Loucy (cell line): ENCODE measurements at regions not wholly inside any gene's neighbourhood (a gene's known extent, or its start where the extent isn't known, plus 50 kb on each side); places are given as distances from the start of the nearest gene placed in this dataset.

Source experiments
- H2AFZ ChIP-seq: fragments of 200-600 bp; sonication (generic); 2 replicates; pipeline ENCODE4 v1.6.0; 2016; ENCODE audit warnings: antibody characterized with exemption, mild to moderate bottlenecking, low read length, moderate library complexity
- H3F3A ChIP-seq: fragments of 200-600 bp; 2 replicates; pipeline ENCODE4 v1.6.0; 2016; ENCODE audit warnings: antibody characterized with exemption, low read depth, mild to moderate bottlenecking
- H3K27me3 ChIP-seq: fragments of 200-600 bp; sonication (generic); 2 replicates; pipeline ENCODE4 v1.6.1; 2014; ENCODE audit warnings: low read length, mild to moderate bottlenecking; ENCODE audit not compliant: insufficient read depth, poor library complexity, severe bottlenecking
- H3K36me3 ChIP-seq: fragments of 200-600 bp; sonication (generic); 2 replicates; pipeline ENCODE4 v1.6.1; 2016; ENCODE audit warnings: low read length; ENCODE audit not compliant: insufficient read depth
- H3K4me1 ChIP-seq: fragments of 200-600 bp; sonication (generic); 2 replicates; pipeline ENCODE4 v1.5.1; 2014; ENCODE audit warnings: low read length, mild to moderate bottlenecking; ENCODE audit not compliant: insufficient read depth, poor library complexity, severe bottlenecking
- H3K4me2 ChIP-seq: fragments of 200-600 bp; sonication (generic); 2 replicates; pipeline ENCODE4 v1.6.0; 2014; ENCODE audit warnings: antibody characterized with exemption, low read length, low read depth, mild to moderate bottlenecking; ENCODE audit not compliant: poor library complexity, severe bottlenecking
- H3K4me3 ChIP-seq: fragments of 200-600 bp; sonication (generic); 2 replicates; pipeline ENCODE4 v1.5.1; 2014; ENCODE audit warnings: low read length, mild to moderate bottlenecking, mixed read lengths; ENCODE audit not compliant: poor library complexity, severe bottlenecking
- H3K79me2 ChIP-seq: fragments of 200-600 bp; sonication (generic); 2 replicates; pipeline ENCODE4 v1.6.1; 2014; ENCODE audit warnings: low read length; ENCODE audit not compliant: insufficient read depth
- H3K9ac ChIP-seq: fragments of 200-600 bp; sonication (generic); 2 replicates; pipeline ENCODE4 v1.6.0; 2014; ENCODE audit warnings: mild to moderate bottlenecking, low read depth, low read length, moderate library complexity; ENCODE audit not compliant: poor library complexity, severe bottlenecking
- H3K9me2 ChIP-seq: fragments of 200-600 bp; sonication (generic); replicated peaks from 2 replicates; pipeline ENCODE4 v1.6.1; 2016; ENCODE audit warnings: low read depth, low read length, mixed read lengths
- H3K9me3 ChIP-seq: fragments of 200-600 bp; sonication (generic); 2 replicates; pipeline ENCODE4 v1.6.1; 2014; ENCODE audit warnings: mild to moderate bottlenecking, antibody characterized with exemption, low read length, low read depth; ENCODE audit not compliant: insufficient read depth
- H4K20me1 ChIP-seq: fragments of 200-600 bp; sonication (generic); 2 replicates; pipeline ENCODE4 v1.6.0; 2014; ENCODE audit warnings: antibody characterized with exemption, low read length, mild to moderate bottlenecking; ENCODE audit not compliant: insufficient read depth, poor library complexity, severe bottlenecking
- CTCF ChIP-seq: fragments of 200-600 bp; sonication (generic); conservative IDR thresholded peaks from 2 replicates; pipeline ENCODE4 v1.5.1; 2014; ENCODE audit warnings: mild to moderate bottlenecking, antibody characterized with exemption, low read length
- EZH2phosphoT487 ChIP-seq: fragments of 200-600 bp; IDR thresholded peaks from 2 replicates; pipeline ENCODE4 v1.6.1; 2018; ENCODE audit warnings: antibody characterized with exemption, mild to moderate bottlenecking, moderate library complexity, borderline replicate concordance

- Histone ChIP-seq H3F3A (no peaks in the 10 kb centered on the region), H2AFZ (no peak overlapping the region), H3K9me3 (no peaks in the 10 kb centered on the region), H3K4me1 (no peaks in the 10 kb centered on the region), H3K79me2 (no peaks in the 10 kb centered on the region), H4K20me1 (no peaks in the 10 kb centered on the region), H3K27me3 (no peaks in the 10 kb centered on the region), H3K4me2 (no peak overlapping the region), H3K9ac (no peak overlapping the region), H3K9me2 (no peaks in the 10 kb centered on the region), H3K4me3 (no peak overlapping the region), H3K36me3 (no peaks in the 10 kb centered on the region; the same call in 1 of the 2 replicates)
- TF ChIP-seq EZH2phosphoT487, result no peak
- TF ChIP-seq CTCF, result no peak
These were observed 262.6 kb upstream of the SFSWAP start for GRCh38 chr12:131448254-131448795.

- no peak for TF ChIP-seq CTCF
- TF ChIP-seq EZH2phosphoT487, result no peak
- Histone ChIP-seq H3K36me3 (no peaks in the 10 kb centered on the region; the same call in 1 of the 2 replicates), H3K4me1 (no peaks in the 10 kb centered on the region), H3K27me3 (no peaks in the 10 kb centered on the region), H3F3A (no peaks in the 10 kb centered on the region), H3K9me2 (no peaks in the 10 kb centered on the region), H3K9ac (no peak overlapping the region), H3K4me2 (no peak overlapping the region), H3K9me3 (no peaks in the 10 kb centered on the region), H4K20me1 (no peaks in the 10 kb centered on the region), H2AFZ (no peak overlapping the region), H3K79me2 (no peaks in the 10 kb centered on the region), H3K4me3 (no peak overlapping the region)
These were observed 261.9 kb upstream of the SFSWAP start for GRCh38 chr12:131449027-131449426.

- no peaks in the 10 kb centered on the region for H3K9me3 ChIP-seq
- no peak overlapping the region for H3K4me2 ChIP-seq
- H3K9me2 ChIP-seq, result no peaks in the 10 kb centered on the region
- no peaks in the 10 kb centered on the region for H3K79me2 ChIP-seq
- H2AFZ ChIP-seq, result no peak overlapping the region
- no peak overlapping the region for H3K9ac ChIP-seq
- no peaks in the 10 kb centered on the region for H3K4me1 ChIP-seq
- no peaks in the 10 kb centered on the region for H3F3A ChIP-seq
- H3K27me3 ChIP-seq, result no peaks in the 10 kb centered on the region
- TF ChIP-seq EZH2phosphoT487 (no peak), CTCF (peak; percentile 52)
- no peaks in the 10 kb centered on the region; the same call in 1 of the 2 replicates for H3K36me3 ChIP-seq
- no peaks in the 10 kb centered on the region for H4K20me1 ChIP-seq
- no peak overlapping the region for H3K4me3 ChIP-seq
These were observed 258.4 kb upstream of the SFSWAP start for GRCh38 chr12:131452444-131452860.
